ENCODE measurements at regions not wholly inside any gene's neighbourhood (a gene's known extent, or its start where the extent isn't known, plus 50 kb on each side); places are given as distances from the start of the nearest gene placed in this dataset.

DNA sequence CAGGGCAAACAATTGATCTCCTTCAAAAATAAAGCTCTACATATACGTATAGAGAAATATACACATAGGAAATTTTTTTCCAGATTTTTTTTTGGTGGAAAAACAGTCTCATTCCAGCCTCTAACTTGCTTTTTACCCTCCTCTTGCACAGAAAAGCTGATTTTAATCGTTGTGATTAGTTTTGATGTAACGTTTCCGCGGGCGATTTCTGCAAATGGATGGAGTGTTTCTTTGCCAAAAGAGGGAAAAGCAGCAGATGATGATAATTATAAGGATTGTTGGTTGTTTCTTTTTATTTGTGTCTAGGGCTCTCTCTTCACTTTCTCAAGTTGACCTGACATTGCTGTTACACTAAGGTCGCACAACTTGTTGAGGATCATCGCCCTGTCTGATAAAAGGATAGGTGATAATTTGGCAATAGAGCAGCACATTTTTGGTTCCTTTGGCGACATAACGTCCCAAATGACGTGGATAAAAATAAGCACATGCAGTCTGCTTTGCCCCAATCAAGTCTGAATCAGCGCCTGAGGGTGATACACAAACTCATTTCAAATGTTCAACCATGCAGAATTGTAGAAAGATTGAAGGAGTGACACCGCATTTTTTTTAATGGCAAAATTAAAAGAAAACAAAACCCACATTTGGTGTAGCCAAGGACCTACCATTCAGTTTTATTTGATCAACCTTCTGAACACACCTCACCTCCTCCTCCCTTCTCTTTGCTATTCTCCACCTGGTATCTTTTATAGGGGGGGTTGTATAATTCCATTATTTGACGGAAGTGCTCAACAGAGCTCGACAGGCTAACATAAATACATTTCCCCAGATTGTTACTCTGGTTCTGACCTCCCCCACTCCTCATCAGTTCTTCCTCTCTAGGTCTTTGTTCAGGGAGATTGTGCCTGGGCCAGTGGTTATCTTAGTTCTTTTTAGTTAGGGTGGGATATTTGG, 109.6 kb upstream of the KCTD1 start:
- no peaks in the 10 kb centered on the region for H3K4me1 ChIP-seq (ENCODE audit: insufficient read depth)
- H3K4me3 ChIP-seq (ENCODE audit: low read depth, low read length), result peak overlapping the region; percentile 98
- WGBS, result 6% methylated on average over 15 of the region's 15 CpGs
- DNase-seq (ENCODE audit: extremely low spot score), result no peak
- no peaks in the 10 kb centered on the region for H3K36me3 ChIP-seq (ENCODE audit: insufficient read depth)
- no peak overlapping the region for H3K27ac ChIP-seq (ENCODE audit: low read depth)

DNA sequence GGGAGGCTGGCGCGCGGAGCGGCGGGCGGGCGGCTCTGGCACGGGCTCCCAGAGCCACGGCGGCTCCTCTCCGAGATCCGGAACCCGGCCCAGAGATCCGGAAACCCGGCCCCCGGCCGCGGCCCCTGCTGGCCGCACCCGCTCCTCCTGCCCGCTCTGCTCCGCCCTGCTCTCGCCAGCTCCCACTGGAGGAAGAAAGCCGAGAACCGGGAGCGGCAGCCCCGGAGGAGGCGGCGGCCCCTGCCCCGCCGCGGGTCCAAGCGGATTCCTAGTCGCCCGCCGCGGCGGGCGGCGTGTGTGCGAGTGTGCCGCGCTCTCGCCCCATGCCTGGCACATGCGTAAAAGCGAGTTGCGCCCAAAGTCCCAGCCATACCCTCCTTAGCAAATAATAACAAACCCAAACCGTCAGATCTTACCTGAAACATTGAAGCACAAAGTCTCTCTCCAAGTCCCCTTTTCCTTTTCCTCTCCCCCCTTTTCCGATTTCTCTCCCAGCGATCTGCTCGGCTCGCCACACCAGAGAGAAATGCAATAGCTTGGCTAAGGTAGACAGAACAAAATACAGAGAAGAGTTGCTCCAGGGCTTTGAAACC, 108.7 kb upstream of the KCTD1 start:
- DNase-seq (ENCODE audit: extremely low spot score), result peak; percentile 35

DNA sequence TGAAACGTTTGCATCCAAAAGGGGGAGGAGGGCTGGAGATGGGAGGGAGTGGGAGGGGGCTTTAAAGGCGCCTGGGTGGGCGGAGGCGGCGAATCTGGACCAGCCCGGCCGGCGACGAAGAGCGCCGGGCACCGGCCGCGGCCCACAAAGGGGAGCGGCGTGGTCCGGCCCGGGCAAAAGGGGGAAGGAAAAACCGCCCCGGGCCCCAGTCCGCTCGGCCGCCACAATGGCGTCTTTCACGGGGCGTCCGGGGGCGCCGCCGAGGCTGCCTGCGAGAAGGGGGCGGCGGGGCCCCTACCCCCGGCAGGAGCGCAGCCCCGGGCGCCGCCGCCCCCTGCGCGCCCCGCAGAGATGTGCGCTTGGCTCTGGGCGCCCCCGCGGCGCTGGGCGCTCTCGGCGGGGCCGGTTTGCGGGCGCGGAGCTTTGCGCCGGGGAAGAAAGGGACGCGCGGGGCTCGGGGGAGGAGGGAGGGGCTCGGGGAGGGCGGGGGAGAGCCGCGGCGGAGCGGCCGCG, 108.1 kb upstream of the KCTD1 start:
- no peaks in the 10 kb centered on the region for H3K36me3 ChIP-seq (ENCODE audit: insufficient read depth)
- WGBS, result 1% methylated on average over 68 of the region's 68 CpGs
- no peak for DNase-seq (ENCODE audit: extremely low spot score)
- no peaks in the 10 kb centered on the region for H3K4me1 ChIP-seq (ENCODE audit: insufficient read depth)
- H3K4me3 ChIP-seq (ENCODE audit: low read depth, low read length), result peak overlapping the region; percentile 98
- peak overlapping the region; percentile 68 for H3K27ac ChIP-seq (ENCODE audit: low read depth)

More for the DNA sequence above, 108.7 kb upstream of the KCTD1 start:
- H3K4me3 ChIP-seq (ENCODE audit: low read depth, low read length), result peak overlapping the region; percentile 98
- H3K4me1 ChIP-seq (ENCODE audit: insufficient read depth), result no peaks in the 10 kb centered on the region
- no peak overlapping the region for H3K27ac ChIP-seq (ENCODE audit: low read depth)
- WGBS, result under 1% methylated on average over 52 of the region's 52 CpGs
- H3K36me3 ChIP-seq (ENCODE audit: insufficient read depth), result no peaks in the 10 kb centered on the region

DNA sequence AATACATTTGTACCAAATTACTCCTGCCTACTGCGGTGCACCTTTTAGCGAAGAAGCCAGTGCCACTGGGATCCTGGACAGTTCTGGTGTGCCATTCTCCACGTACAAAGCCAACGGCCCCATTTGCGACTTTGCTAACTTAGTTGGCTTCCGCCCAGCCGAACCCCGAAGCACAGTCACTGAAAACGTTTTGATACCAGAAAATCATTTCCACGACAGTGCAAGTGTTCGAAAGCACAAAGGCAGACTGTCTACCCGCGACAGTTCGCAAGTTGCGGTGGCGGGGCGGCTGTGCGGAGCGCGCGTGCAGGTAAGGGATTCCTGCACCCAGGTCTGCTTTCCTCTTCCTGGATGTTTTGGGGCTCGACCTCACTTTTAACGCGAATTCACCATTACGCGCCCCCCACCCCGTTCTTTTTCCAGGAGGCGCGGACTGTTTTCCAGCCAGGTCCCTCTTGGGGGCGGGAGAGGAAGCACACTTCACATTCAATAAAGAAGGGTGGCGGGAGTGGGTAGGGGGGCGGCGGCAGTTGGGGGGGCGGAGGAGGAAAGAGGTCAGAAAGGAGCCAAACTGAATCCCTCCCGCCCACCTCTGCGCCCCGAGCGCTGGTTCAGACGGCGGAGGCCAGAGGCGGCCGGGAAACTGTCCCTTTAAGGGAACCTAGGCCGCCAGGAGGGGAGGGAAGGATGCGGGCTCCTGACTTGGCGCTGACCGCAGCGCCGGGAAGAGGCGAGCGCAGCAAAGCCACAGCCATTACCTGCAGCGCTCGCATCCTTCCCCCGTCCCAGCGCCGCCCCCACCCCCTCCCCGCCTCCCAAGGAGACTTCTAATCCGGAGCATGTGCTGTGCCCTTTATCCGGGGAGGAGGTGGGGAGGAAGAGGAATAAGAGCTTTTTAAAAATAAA, 107.4 kb upstream of the KCTD1 start:
- peak; percentile 40 for DNase-seq (ENCODE audit: extremely low spot score)
- WGBS, result 1% methylated on average over 58 of the region's 58 CpGs
- Histone ChIP-seq H3K4me3 (ENCODE audit: low read depth, low read length) (peak overlapping the region; percentile 98), H3K4me1 (ENCODE audit: insufficient read depth) (no peaks in the 10 kb centered on the region), H3K27ac (ENCODE audit: low read depth) (no peak overlapping the region), H3K36me3 (ENCODE audit: insufficient read depth) (no peaks in the 10 kb centered on the region)

DNA sequence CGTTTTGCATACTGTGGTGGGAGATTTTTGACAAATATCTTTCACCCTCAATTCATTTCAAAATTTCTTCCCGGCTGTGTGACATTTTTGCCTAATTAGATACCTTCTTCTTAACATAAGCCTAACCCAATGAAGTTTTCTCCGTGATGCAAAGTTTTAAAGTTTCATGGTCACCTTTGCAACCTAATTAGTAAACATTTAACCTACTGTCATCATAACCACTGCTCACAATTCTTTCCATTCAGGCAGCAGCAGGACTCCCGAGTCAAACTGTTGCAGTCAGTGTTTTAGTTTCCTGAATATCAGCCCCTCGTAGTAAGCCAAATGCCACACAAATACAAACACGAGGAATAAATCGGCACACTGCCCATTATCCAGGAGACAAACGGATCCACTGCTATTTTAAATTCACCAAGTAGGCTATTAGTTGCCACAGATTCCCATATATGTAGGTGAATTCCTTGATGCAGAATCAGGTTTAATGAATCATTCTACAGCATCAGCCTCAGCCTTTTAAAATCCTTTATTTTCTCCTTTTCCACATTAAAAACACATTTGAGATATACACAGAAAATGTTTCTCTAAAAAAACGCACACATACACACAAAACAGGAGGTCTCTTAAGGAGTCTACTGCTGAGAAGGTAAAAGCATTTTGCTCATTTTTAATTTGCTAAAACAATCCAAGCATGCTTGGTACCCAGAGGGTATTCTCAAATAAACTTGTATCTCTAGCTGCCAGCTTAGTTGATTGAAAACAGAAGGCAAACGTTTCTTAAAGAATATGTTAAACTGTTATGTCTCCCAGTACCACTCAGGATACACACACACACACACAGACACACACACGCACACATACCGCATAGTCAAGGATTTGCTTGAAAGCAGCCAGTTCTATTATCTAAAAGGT, 106.5 kb upstream of the KCTD1 start:
- Histone ChIP-seq H3K4me1 (ENCODE audit: insufficient read depth) (no peaks in the 10 kb centered on the region), H3K27ac (ENCODE audit: low read depth) (no peak overlapping the region), H3K36me3 (ENCODE audit: insufficient read depth) (no peaks in the 10 kb centered on the region), H3K4me3 (ENCODE audit: low read depth, low read length) (no peak overlapping the region)
- WGBS, result 13% methylated on average over 12 of the region's 12 CpGs
- DNase-seq (ENCODE audit: extremely low spot score), result no peak

DNA sequence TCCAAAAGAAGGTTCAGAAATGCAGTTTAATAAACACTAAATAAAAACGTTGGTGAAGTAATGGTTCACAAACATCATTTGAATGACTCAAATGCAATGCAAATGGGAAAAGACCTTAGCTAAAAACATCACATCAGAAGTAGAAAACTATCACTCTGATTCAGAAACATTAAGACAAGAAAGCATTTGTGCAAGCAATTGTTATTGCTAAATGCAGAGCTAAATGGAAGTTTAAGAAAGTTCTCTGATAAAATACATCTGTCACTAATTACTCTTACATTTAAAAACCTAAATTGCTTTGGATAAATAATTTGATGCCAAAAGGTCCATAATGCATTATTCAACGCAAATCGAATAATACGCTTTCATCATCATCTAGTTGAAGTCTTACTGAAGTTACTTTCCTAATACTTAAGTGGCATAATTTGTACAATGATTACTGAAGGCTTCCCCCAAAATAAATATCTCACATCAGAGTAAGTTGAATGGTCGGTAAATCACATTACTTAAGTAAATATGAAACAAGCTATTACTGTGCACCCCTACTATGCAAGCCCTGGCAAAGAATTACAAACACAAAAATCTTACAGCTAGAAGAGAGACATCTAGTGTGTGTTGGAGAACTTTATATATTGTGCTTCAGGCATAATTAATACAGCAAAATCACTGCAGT, 105.7 kb upstream of the KCTD1 start:
- Histone ChIP-seq H3K4me1 (ENCODE audit: insufficient read depth) (no peaks in the 10 kb centered on the region), H3K4me3 (ENCODE audit: low read depth, low read length) (no peak overlapping the region), H3K27ac (ENCODE audit: low read depth) (no peak overlapping the region), H3K36me3 (ENCODE audit: insufficient read depth) (no peaks in the 10 kb centered on the region)
- DNase-seq (ENCODE audit: extremely low spot score), result no peak
- WGBS, result 61% methylated on average over 5 of the region's 5 CpGs

DNA sequence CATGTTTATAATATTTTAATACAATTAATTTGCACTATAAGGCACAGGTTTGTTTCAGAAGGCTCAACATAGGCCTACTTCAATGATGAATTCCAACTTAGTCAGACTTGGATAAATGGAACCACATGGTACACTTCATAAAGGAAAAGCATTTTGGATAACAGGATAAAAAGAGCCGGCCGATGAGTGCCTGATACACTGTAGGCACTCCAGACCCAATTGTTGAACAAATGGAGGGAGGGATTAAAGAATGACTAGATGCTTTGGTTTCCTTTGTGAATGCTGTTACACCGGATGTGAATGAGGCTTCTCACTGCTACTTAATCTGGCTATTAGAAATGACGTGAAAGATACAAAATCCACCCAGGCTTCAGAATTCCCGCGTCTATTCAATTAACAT, 104.1 kb upstream of the KCTD1 start:
- Histone ChIP-seq H3K36me3 (ENCODE audit: insufficient read depth) (no peaks in the 10 kb centered on the region), H3K4me3 (ENCODE audit: low read depth, low read length) (no peak overlapping the region), H3K27ac (ENCODE audit: low read depth) (no peak overlapping the region), H3K4me1 (ENCODE audit: insufficient read depth) (no peaks in the 10 kb centered on the region)
- 90% methylated on average over 6 of the region's 6 CpGs for WGBS
- DNase-seq (ENCODE audit: extremely low spot score), result no peak

DNA sequence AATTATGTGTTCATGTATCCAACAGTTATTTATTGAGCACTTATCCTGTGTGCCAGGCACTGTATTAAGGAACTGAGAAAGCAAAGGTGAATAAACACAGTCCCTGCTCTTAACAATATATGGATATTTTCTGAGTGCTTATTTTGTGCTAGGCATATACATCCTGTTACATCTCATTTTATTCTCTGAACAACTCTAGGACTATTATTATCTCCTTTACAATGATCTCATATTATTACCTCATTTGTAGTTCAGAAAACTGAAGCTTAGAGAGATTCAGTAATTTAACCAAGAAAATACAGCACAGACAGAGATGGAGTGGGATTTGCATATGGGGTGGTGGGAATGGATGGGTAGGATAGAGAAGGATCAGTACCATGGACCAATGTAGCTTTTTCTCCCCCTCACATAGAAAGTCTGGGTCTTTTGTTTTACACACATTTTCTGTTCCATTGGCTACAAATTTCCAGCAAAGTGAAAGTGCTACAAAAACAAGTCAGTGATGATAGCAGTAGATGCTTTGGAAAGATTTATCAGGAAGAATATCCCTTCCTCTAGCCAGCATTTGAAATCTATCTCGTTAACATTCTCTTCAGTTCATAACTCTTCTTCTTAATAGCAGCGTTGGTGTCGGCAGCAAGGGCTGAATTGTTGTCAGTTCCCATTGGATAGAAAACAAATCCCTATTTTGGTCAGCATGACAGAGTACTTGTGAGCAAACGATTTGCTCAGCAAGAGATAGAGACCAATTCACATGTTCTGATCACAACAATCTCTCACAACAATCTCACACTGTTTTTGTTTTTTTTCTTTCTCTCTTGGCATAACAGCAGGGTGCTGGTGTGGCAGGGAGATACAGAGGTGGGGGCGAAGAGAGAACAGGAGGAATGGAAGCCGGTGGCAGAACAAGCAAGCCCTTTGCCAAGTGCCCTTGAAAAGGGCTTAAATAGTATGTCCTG, 102.2 kb upstream of the KCTD1 start:
- DNase-seq (ENCODE audit: extremely low spot score), result no peak
- 32% methylated on average over 6 of the region's 6 CpGs for WGBS
- Histone ChIP-seq H3K4me1 (ENCODE audit: insufficient read depth) (no peaks in the 10 kb centered on the region), H3K4me3 (ENCODE audit: low read depth, low read length) (no peak overlapping the region), H3K36me3 (ENCODE audit: insufficient read depth) (no peaks in the 10 kb centered on the region), H3K27ac (ENCODE audit: low read depth) (no peak overlapping the region)

DNA sequence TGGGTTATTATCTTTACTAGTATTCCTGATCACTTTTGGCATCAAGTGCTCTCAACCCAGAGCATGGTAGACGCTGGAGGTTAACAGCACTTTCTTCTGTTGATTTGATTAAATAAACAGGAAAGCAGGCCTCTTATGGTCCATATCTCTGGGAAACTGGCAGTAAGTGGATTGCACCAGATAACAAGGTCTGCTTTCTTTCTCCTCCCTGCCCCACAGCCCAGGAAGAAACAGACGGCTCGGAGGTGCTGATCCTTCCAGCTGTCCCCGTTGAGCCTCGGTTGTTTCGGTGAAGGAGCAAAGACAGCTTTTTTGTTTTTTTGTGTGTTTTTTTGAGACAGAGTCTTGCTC, 100.8 kb upstream of the KCTD1 start:
- no peaks in the 10 kb centered on the region for H3K4me1 ChIP-seq (ENCODE audit: insufficient read depth)
- H3K4me3 ChIP-seq (ENCODE audit: low read depth, low read length), result no peak overlapping the region
- 47% methylated on average over 6 of the region's 6 CpGs for WGBS
- no peak for DNase-seq (ENCODE audit: extremely low spot score)
- H3K36me3 ChIP-seq (ENCODE audit: insufficient read depth), result no peaks in the 10 kb centered on the region
- H3K27ac ChIP-seq (ENCODE audit: low read depth), result no peak overlapping the region

DNA sequence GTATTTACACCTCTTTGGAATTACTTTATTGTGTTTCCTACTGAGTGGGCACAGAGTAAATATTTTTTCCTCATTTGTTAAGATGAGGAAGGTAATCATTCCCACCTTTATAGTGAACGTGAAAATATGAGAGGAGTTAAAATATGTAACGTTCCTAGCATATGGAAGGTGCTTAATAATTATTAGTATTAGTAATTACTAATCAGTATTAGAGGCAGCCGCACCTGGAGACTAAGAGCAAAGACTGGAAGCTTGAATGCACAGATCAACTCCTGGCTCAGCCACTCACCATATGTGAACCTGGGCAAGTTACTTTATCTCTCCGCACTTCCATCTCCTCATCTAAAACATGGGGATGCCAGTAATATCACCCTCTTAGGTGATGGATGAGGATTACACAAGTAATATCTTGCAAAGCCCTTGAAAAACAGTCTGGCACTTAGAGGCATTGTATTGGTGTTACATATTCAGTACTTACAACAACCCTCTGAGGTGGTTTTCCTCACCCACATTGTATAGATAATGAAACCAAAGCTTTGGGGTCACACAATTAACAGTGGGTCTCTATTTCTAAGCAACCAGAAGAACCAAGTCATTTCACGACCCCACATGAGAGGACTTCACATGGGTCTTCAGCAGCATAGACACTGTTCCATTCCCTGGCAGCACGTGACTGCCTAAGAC, 100.3 kb upstream of the KCTD1 start:
- Histone ChIP-seq H3K4me3 (ENCODE audit: low read depth, low read length) (no peak overlapping the region), H3K36me3 (ENCODE audit: insufficient read depth) (no peaks in the 10 kb centered on the region), H3K4me1 (ENCODE audit: insufficient read depth) (no peaks in the 10 kb centered on the region), H3K27ac (ENCODE audit: low read depth) (no peak overlapping the region)
- 78% methylated on average over 6 of the region's 6 CpGs for WGBS
- DNase-seq (ENCODE audit: extremely low spot score), result no peak

DNA sequence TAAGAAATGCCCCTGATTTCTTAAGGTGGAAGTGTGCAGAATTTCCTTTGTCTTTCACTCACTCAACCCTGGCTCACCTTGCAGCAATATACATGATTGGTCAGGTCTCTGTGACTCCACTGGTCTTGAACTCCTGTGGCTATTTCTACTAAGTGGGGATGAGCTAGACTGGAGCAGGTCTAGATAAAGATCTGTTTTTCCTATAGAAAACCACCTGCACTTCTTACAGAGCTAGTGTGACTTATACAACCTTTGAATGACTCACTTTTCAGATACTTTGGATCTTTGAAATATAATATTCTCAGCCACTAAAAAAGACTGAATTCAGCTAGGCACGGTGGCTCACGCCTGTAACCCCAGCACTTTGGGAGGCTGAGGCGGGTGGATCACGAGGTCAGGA, 98.5 kb upstream of the KCTD1 start:
- WGBS, result 87% methylated on average over 4 of the region's 4 CpGs
- H3K27ac ChIP-seq (ENCODE audit: low read depth), result no peak overlapping the region
- no peak for DNase-seq (ENCODE audit: extremely low spot score)
- no peaks in the 10 kb centered on the region for H3K36me3 ChIP-seq (ENCODE audit: insufficient read depth)
- no peak overlapping the region for H3K4me3 ChIP-seq (ENCODE audit: low read depth, low read length)
- no peaks in the 10 kb centered on the region for H3K4me1 ChIP-seq (ENCODE audit: insufficient read depth)

Data from urinary bladder (tissue), 3 donors.